SK-N-SH (cell line): ENCODE measurements at regions not wholly inside any gene's neighbourhood (a gene's known extent, or its start where the extent isn't known, plus 50 kb on each side); places are given as distances from the start of the nearest gene placed in this dataset.

ENCODE experiments used
- EP300 ChIP-seq, 2 experiments: IDR thresholded peaks; 2 replicates each; pipeline versions ENCODE4 v1.4.0 to v1.6.1; 2012; ENCODE audit warnings: borderline replicate concordance in 1 of 2, low read depth in 1 of 2, low read length in 1 of 2
- EZH2phosphoT487 ChIP-seq: fragments of 200-600 bp; sonication (generic); IDR thresholded peaks from 2 replicates; pipeline ENCODE4 v1.6.1; 2017; ENCODE audit warnings: low read depth, mixed run types, mild to moderate bottlenecking, antibody characterized with exemption, moderate library complexity, borderline replicate concordance
- GABPA ChIP-seq: IDR thresholded peaks from 2 replicates; pipeline ENCODE4 v1.4.0; 2012; ENCODE audit warnings: low read depth, mild to moderate bottlenecking
- MXI1 ChIP-seq: IDR thresholded peaks from 2 replicates; pipeline ENCODE4 v1.6.1; 2012; ENCODE audit warnings: mild to moderate bottlenecking, low read depth, low read length, improper control_type of control experiment
- NFIC ChIP-seq: IDR thresholded peaks from 2 replicates; pipeline ENCODE4 v1.4.0; 2012; ENCODE audit warnings: borderline replicate concordance
- POLR2AphosphoS5 ChIP-seq: IDR thresholded peaks from 2 replicates; pipeline ENCODE4 v1.6.1; 2012; ENCODE audit warnings: low read depth, low read length
- RFX5 ChIP-seq: IDR thresholded peaks from 2 replicates; pipeline ENCODE4 v1.6.1; 2012; ENCODE audit warnings: mild to moderate bottlenecking, improper control_type of control experiment, low read length
- RXRA ChIP-seq: IDR thresholded peaks from 2 replicates; pipeline ENCODE4 v1.4.0; 2012; ENCODE audit warnings: low read depth, mild to moderate bottlenecking, borderline replicate concordance
- YY1 ChIP-seq: IDR thresholded peaks from 2 replicates; pipeline ENCODE4 v1.4.0; 2012; ENCODE audit warnings: low read depth, mild to moderate bottlenecking
- TF ChIP-seq, protein P1 (sequence below): fragments of 200-600 bp; sonication (generic); IDR thresholded peaks from 2 replicates; pipeline ENCODE4 v1.6.1; 2017; ENCODE audit warnings: antibody characterized with exemption, mild to moderate bottlenecking, moderate library complexity
- TF ChIP-seq, protein P2 (sequence below): fragments of 150-350 bp; IDR thresholded peaks from 2 replicates; pipeline ENCODE4 v1.6.1; 2017; ENCODE audit warnings: antibody characterized with exemption, low read length, low read depth, borderline replicate concordance

DNA sequence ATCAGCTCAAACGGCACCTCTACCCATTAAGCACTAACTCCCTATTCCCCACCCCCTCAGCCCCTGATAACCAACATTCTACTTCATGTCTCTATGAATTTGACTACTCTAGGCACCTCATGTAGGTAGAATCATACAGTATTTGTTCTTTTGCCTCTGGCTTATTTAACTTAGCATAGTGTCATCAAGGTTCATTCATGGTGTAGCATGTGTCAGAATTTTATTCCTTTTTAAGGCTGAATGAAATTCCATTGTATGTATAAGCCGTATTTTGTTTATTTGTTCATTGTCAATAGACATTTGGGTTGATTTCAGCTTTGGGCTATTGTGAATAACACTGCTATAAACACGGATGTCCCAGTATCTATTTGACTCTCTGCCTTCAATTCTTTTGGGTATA, 794.9 kb upstream of the SOX9 start:
- TF ChIP-seq, protein P1, sequence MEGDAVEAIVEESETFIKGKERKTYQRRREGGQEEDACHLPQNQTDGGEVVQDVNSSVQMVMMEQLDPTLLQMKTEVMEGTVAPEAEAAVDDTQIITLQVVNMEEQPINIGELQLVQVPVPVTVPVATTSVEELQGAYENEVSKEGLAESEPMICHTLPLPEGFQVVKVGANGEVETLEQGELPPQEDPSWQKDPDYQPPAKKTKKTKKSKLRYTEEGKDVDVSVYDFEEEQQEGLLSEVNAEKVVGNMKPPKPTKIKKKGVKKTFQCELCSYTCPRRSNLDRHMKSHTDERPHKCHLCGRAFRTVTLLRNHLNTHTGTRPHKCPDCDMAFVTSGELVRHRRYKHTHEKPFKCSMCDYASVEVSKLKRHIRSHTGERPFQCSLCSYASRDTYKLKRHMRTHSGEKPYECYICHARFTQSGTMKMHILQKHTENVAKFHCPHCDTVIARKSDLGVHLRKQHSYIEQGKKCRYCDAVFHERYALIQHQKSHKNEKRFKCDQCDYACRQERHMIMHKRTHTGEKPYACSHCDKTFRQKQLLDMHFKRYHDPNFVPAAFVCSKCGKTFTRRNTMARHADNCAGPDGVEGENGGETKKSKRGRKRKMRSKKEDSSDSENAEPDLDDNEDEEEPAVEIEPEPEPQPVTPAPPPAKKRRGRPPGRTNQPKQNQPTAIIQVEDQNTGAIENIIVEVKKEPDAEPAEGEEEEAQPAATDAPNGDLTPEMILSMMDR, result no peak
- TF ChIP-seq POLR2AphosphoS5 (no peak), YY1 (no peak), NFIC (no peak), EZH2phosphoT487 (no peak), RXRA (no peak), GABPA (no peak), EP300 (IDR thresholded peaks at IDR 0.05; ENCODE audit: borderline replicate concordance in 1 of 2, low read depth in 1 of 2, low read length in 1 of 2) (no peak), RFX5 (no peak), MXI1 (no peak)
- TF ChIP-seq, protein P2, sequence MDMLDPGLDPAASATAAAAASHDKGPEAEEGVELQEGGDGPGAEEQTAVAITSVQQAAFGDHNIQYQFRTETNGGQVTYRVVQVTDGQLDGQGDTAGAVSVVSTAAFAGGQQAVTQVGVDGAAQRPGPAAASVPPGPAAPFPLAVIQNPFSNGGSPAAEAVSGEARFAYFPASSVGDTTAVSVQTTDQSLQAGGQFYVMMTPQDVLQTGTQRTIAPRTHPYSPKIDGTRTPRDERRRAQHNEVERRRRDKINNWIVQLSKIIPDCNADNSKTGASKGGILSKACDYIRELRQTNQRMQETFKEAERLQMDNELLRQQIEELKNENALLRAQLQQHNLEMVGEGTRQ, result no peak
